HG02623 (cell line): ENCODE measurements at regions not wholly inside any gene's neighbourhood (a gene's known extent, or its start where the extent isn't known, plus 50 kb on each side); places are given as distances from the start of the nearest gene placed in this dataset.

Experiments used
- ATAC-seq: cut with Tn5 transposase; IDR thresholded peaks from one replicate; pipeline ENCODE4 v1.9.1; 2021; ENCODE audit warnings: moderate library complexity; ENCODE audit not compliant: unreplicated experiment

GRCh38 chr3:106208251-106208650 is 339.4 kb upstream of the CBLB start:
- no peak for ATAC-seq

- ATAC-seq, result no peak
Measured at GRCh38 chr3:106208967-106209366, 340.2 kb upstream of the CBLB start.

GRCh38 chr3:106209482-106209881 is 340.7 kb upstream of the CBLB start:
- ATAC-seq, result no peak

GRCh38 chr3:106210923-106211322 is 342.1 kb upstream of the CBLB start:
- ATAC-seq, result no peak

GRCh38 chr3:106212665-106213222 is 343.9 kb upstream of the CBLB start:
- ATAC-seq, result no peak

GRCh38 chr3:106213954-106214353 is 345.1 kb upstream of the CBLB start:
- ATAC-seq, result no peak

GRCh38 chr3:106214641-106215040 is 345.8 kb upstream of the CBLB start:
- no peak for ATAC-seq

GRCh38 chr3:106215047-106215446 is 346.2 kb upstream of the CBLB start:
- no peak for ATAC-seq

GRCh38 chr3:106217745-106218144 is 348.9 kb upstream of the CBLB start:
- no peak for ATAC-seq

- ATAC-seq, result no peak
Measured at GRCh38 chr3:106227068-106227467, 358.3 kb upstream of the CBLB start.

- ATAC-seq, result no peak
Measured at GRCh38 chr3:106228271-106228670, 359.5 kb upstream of the CBLB start.

GRCh38 chr3:106229495-106230278 is 360.9 kb upstream of the CBLB start:
- no peak for ATAC-seq

GRCh38 chr3:106231086-106231485 is 362.3 kb upstream of the CBLB start:
- ATAC-seq, result no peak

GRCh38 chr3:106232956-106233355 is 364.1 kb upstream of the CBLB start:
- ATAC-seq, result no peak

GRCh38 chr3:106239195-106239697 is 370.4 kb upstream of the CBLB start:
- no peak for ATAC-seq

GRCh38 chr3:106241593-106241992 is 372.8 kb upstream of the CBLB start:
- no peak for ATAC-seq

GRCh38 chr3:106242781-106243180 is 374.0 kb upstream of the CBLB start:
- peak; percentile 58 for ATAC-seq

GRCh38 chr3:106245400-106245799 is 376.6 kb upstream of the CBLB start:
- ATAC-seq, result no peak

- ATAC-seq, result no peak
Measured at GRCh38 chr3:106247902-106248684, 379.3 kb upstream of the CBLB start.

GRCh38 chr3:106249159-106249558 is 380.3 kb upstream of the CBLB start:
- no peak for ATAC-seq

GRCh38 chr3:106249981-106250380 is 381.2 kb upstream of the CBLB start:
- ATAC-seq, result no peak
